Type B pancreatic cell (in vitro differentiated cells): ENCODE measurements at regions not wholly inside any gene's neighbourhood (a gene's known extent, or its start where the extent isn't known, plus 50 kb on each side); places are given as distances from the start of the nearest gene placed in this dataset.

Experiments
- DNase-seq: peaks from one replicate; pipeline ENCODE4 v3.0.0; 2021; ENCODE audit warnings: mixed read lengths; ENCODE audit not compliant: unreplicated experiment; ENCODE audit errors: extremely low spot score
- H3K27ac Mint-ChIP-seq: 2 replicates; pipeline ENCODE4 v1.8.0; 2021; ENCODE audit warnings: mild to moderate bottlenecking, mixed read lengths
- H3K27me3 Mint-ChIP-seq: 2 replicates; pipeline ENCODE4 v1.8.0; 2021; ENCODE audit warnings: mixed read lengths
- H3K36me3 Mint-ChIP-seq: 2 replicates; pipeline ENCODE4 v1.8.0; 2021; ENCODE audit warnings: mixed read lengths
- H3K4me1 Mint-ChIP-seq: one replicate; pipeline ENCODE4 v1.8.0; 2021; ENCODE audit warnings: mixed read lengths; ENCODE audit not compliant: unreplicated experiment
- H3K4me3 Mint-ChIP-seq: 2 replicates; pipeline ENCODE4 v1.8.0; 2021; ENCODE audit warnings: mild to moderate bottlenecking, mixed read lengths
- H3K9me3 Mint-ChIP-seq: 2 replicates; pipeline ENCODE4 v1.8.0; 2021; ENCODE audit warnings: mixed read lengths
- CTCF ChIP-seq: fragments of 200-600 bp; sonication (generic); conservative IDR thresholded peaks from 2 replicates; pipeline ENCODE4 v1.5.0; 2021; ENCODE audit warnings: antibody characterized with exemption, mild to moderate bottlenecking

GRCh38 chr13:22226086-22226485, 555.2 kb downstream of the FGF9 start:
- Mint-ChIP-seq H3K9me3 (no peaks in the 10 kb centered on the region), H3K4me1 (peaks cover 4% of the 10 kb centered on the region), H3K27ac (no peak overlapping the region), H3K4me3 (no peak overlapping the region), H3K27me3 (peaks cover 25% of the 10 kb centered on the region), H3K36me3 (no peaks in the 10 kb centered on the region)
- DNase-seq = no peak
- no peak for TF ChIP-seq CTCF

DNA sequence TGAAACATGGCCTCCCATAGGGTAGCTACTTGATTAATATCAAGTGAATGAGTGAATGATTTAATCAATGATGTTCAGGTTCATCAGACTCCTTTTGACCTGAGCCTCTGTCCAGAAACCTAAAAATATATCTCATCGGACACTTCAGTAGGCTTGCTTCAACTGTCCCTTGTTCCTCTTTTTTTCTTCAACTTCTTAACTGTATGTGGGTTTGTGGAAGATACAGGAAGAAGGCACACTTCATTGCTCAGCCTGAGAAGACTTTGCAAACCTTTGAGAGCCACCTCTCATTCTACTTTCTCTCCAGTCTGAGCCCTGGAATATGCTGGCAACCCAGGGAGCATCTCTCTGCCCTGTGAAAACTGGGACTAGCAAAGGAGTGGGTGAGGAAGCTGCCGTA, 557.0 kb downstream of the FGF9 start:
- H3K27me3 Mint-ChIP-seq = peaks cover 21% of the 10 kb centered on the region
- no peaks in the 10 kb centered on the region for H3K9me3 Mint-ChIP-seq
- peaks cover 3% of the 10 kb centered on the region for H3K4me1 Mint-ChIP-seq

GRCh38 chr13:22229916-22230315, 559.0 kb downstream of the FGF9 start:
- H3K9me3 Mint-ChIP-seq = no peaks in the 10 kb centered on the region
- DNase-seq = no peak
- H3K4me3 Mint-ChIP-seq = peak overlapping the region; percentile 8
- H3K27me3 Mint-ChIP-seq = peaks cover 15% of the 10 kb centered on the region
- H3K4me1 Mint-ChIP-seq = peaks cover 6% of the 10 kb centered on the region
- no peak overlapping the region for H3K27ac Mint-ChIP-seq
- no peaks in the 10 kb centered on the region for H3K36me3 Mint-ChIP-seq
- no peak for TF ChIP-seq CTCF

More for the DNA sequence above, 557.0 kb downstream of the FGF9 start:
- no peak for DNase-seq
- no peaks in the 10 kb centered on the region for H3K36me3 Mint-ChIP-seq
- no peak for TF ChIP-seq CTCF
- H3K4me3 Mint-ChIP-seq = no peak overlapping the region
- H3K27ac Mint-ChIP-seq = no peak overlapping the region

DNA sequence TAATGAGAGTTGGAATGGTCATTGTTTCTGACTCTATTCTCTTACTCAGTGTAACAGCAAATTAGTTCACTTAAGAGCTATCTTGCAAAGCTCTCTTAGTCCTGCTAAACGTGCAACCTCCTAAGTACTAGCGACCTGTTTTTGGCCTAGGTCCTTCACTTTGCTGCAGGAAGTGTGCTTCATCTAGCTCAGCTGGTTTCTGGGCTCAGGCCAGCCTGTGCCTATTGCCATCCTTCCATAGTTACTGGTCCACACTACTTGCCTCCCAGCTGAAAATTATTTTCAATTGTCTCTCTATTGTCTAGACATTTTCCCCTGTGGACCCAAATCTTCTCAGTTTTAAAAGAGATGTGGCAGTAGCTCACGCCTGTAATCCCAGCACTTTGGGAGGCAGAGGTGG, 561.3 kb downstream of the FGF9 start:
- Mint-ChIP-seq H3K4me3 (no peak overlapping the region), H3K9me3 (no peaks in the 10 kb centered on the region), H3K4me1 (peaks cover 17% of the 10 kb centered on the region), H3K36me3 (no peaks in the 10 kb centered on the region), H3K27me3 (peaks cover 4% of the 10 kb centered on the region), H3K27ac (no peak overlapping the region)
- no peak for DNase-seq
- TF ChIP-seq CTCF = no peak

DNA sequence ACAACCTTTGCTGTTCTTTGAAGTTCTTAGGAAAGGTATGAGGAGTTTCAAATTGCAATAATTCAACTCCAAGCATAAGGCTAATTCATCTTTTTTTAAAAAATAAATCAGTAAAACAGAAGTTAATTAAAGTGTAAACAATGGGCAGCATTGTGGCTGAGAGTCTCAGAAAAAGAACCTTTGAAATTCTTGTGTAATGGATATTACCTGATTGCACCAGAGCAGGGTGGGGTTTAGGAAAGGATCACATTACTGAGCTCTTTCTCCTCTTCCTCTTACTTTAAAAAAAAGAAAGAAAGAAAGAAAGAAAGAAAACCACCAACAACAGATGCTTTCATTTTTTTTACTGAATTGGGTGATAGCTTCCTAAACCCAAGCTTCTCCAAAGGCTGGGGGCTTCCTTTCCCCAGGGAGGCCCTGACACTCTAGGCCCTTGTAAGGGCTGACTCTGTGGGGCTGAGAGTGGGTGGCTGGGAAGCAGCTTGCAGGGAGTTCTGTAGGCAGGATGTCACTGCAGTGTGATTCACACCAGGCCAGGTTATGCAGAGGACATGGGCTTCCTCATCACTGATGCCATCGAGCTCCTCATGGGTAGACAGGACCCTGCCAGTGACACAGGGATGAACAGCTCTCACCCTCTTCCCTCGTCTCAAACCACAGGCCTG, 564.5 kb downstream of the FGF9 start:
- no peak for TF ChIP-seq CTCF
- Mint-ChIP-seq H3K36me3 (peaks cover 5% of the 10 kb centered on the region), H3K9me3 (no peaks in the 10 kb centered on the region), H3K27me3 (peaks cover 7% of the 10 kb centered on the region), H3K27ac (peak overlapping the region; percentile 70), H3K4me3 (peak overlapping the region; percentile 45), H3K4me1 (peaks cover 19% of the 10 kb centered on the region)
- no peak for DNase-seq

GRCh38 chr13:22235950-22236290, 565.0 kb downstream of the FGF9 start:
- peaks cover 7% of the 10 kb centered on the region for H3K27me3 Mint-ChIP-seq
- H3K4me3 Mint-ChIP-seq = no peak overlapping the region
- no peak for TF ChIP-seq CTCF
- H3K9me3 Mint-ChIP-seq = no peaks in the 10 kb centered on the region
- peaks cover 5% of the 10 kb centered on the region for H3K36me3 Mint-ChIP-seq
- peak overlapping the region; percentile 70 for H3K27ac Mint-ChIP-seq
- H3K4me1 Mint-ChIP-seq = peaks cover 24% of the 10 kb centered on the region
- DNase-seq = no peak
